SK-N-SH (cell line): ENCODE measurements at regions not wholly inside any gene's neighbourhood (a gene's known extent, or its start where the extent isn't known, plus 50 kb on each side); places are given as distances from the start of the nearest gene placed in this dataset.

Source experiments
- FOXM1 ChIP-seq: IDR thresholded peaks from 2 replicates; pipeline ENCODE4 v1.4.0; 2012; ENCODE audit warnings: low read depth, mild to moderate bottlenecking
- POLR2AphosphoS5 ChIP-seq: IDR thresholded peaks from 2 replicates; pipeline ENCODE4 v1.6.1; 2012; ENCODE audit warnings: low read depth, low read length
- RAD21 ChIP-seq: IDR thresholded peaks from 2 replicates; pipeline ENCODE4 v1.6.1; 2012; ENCODE audit warnings: mild to moderate bottlenecking, low read length
- TAF1 ChIP-seq: IDR thresholded peaks from 2 replicates; pipeline ENCODE4 v1.6.1; 2012; ENCODE audit warnings: low read depth, mild to moderate bottlenecking, low read length, moderate library complexity, borderline replicate concordance
- TF ChIP-seq, protein P1 (sequence below): fragments of 200-600 bp; sonication (generic); IDR thresholded peaks from 2 replicates; pipeline ENCODE4 v1.6.1; 2017; ENCODE audit warnings: antibody characterized with exemption, mild to moderate bottlenecking, moderate library complexity
- TF ChIP-seq, protein P2 (sequence below): IDR thresholded peaks from 2 replicates; pipeline ENCODE4 v1.6.1; 2012; ENCODE audit warnings: mild to moderate bottlenecking, low read depth, low read length, moderate library complexity

DNA sequence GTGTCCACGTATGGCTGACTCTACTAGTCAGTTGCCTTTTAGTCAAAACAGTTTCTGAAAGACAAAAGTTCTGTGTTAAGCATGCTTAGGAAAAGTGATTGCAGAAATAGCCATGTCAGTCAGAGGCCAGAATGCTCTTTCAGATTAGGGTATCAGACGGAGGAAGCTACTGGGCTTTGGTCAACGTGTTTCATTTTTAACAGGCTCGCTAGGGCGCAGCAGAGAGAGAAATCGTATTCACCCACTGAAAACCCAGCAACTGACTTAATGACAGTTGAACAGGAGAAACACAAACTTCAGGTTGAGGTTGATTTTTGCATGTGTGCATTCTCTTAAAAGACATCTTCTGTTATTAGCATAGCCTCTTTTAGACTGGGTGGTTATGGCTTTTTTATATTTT lies 322.6 kb upstream of the KIAA1217 start:
- TF ChIP-seq, protein P1, sequence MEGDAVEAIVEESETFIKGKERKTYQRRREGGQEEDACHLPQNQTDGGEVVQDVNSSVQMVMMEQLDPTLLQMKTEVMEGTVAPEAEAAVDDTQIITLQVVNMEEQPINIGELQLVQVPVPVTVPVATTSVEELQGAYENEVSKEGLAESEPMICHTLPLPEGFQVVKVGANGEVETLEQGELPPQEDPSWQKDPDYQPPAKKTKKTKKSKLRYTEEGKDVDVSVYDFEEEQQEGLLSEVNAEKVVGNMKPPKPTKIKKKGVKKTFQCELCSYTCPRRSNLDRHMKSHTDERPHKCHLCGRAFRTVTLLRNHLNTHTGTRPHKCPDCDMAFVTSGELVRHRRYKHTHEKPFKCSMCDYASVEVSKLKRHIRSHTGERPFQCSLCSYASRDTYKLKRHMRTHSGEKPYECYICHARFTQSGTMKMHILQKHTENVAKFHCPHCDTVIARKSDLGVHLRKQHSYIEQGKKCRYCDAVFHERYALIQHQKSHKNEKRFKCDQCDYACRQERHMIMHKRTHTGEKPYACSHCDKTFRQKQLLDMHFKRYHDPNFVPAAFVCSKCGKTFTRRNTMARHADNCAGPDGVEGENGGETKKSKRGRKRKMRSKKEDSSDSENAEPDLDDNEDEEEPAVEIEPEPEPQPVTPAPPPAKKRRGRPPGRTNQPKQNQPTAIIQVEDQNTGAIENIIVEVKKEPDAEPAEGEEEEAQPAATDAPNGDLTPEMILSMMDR, result no peak
- TF ChIP-seq, protein P2, sequence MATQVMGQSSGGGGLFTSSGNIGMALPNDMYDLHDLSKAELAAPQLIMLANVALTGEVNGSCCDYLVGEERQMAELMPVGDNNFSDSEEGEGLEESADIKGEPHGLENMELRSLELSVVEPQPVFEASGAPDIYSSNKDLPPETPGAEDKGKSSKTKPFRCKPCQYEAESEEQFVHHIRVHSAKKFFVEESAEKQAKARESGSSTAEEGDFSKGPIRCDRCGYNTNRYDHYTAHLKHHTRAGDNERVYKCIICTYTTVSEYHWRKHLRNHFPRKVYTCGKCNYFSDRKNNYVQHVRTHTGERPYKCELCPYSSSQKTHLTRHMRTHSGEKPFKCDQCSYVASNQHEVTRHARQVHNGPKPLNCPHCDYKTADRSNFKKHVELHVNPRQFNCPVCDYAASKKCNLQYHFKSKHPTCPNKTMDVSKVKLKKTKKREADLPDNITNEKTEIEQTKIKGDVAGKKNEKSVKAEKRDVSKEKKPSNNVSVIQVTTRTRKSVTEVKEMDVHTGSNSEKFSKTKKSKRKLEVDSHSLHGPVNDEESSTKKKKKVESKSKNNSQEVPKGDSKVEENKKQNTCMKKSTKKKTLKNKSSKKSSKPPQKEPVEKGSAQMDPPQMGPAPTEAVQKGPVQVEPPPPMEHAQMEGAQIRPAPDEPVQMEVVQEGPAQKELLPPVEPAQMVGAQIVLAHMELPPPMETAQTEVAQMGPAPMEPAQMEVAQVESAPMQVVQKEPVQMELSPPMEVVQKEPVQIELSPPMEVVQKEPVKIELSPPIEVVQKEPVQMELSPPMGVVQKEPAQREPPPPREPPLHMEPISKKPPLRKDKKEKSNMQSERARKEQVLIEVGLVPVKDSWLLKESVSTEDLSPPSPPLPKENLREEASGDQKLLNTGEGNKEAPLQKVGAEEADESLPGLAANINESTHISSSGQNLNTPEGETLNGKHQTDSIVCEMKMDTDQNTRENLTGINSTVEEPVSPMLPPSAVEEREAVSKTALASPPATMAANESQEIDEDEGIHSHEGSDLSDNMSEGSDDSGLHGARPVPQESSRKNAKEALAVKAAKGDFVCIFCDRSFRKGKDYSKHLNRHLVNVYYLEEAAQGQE, result no peak
- no peak for TF ChIP-seq RAD21
- TF ChIP-seq POLR2AphosphoS5, result no peak
- no peak for TF ChIP-seq FOXM1
- no peak for TF ChIP-seq TAF1
